HG03378 (cell line): ENCODE measurements at regions not wholly inside any gene's neighbourhood (a gene's known extent, or its start where the extent isn't known, plus 50 kb on each side); places are given as distances from the start of the nearest gene placed in this dataset.

Source experiments
- ATAC-seq: cut with Tn5 transposase; IDR thresholded peaks from one replicate; pipeline ENCODE4 v1.9.1; 2021; ENCODE audit warnings: mild to moderate bottlenecking, moderate library complexity; ENCODE audit not compliant: unreplicated experiment

GRCh38 chr3:117059067-117059955 is 349.7 kb downstream of the TUSC7 start:
- ATAC-seq: no peak

DNA sequence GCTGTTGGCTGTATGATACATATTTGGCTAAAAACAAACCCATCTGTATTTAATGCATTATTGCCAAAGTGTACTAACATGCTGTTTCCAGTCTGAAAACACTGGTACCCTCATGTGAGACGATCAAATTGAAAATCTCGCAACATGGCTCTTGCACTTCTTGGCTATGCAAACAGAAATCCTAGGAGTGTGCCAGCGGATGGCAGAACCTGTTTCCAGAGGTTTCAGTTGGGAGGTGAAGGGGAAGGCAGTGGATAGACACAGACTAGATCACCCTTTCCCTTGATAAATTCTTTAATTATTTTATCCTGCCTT is 350.3 kb downstream of the TUSC7 start:
- no peak for ATAC-seq

- ATAC-seq: no peak
Measured at GRCh38 chr3:117063930-117064329, 354.4 kb downstream of the TUSC7 start.

- ATAC-seq: no peak
Measured at GRCh38 chr3:117068301-117068700, 358.7 kb downstream of the TUSC7 start.

DNA sequence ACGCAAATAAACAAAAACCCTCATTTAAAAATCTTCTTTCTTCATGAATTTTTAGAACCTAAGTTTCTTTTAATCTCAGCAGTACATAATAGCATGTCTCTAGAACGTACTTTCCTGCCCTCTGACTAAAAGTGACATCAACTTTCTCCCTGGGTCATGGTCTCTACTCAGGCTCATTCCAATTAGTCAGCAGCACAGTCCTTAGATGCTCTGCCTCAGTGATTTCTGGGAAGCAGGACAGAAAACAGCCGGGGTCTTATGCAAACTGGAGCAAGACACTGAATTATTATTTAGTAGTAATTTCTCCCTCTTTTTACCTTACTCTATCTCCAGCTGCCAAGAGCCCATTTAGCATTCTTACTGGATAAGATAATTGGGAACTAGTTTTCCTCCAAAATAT is 365.2 kb downstream of the TUSC7 start:
- no peak for ATAC-seq

- no peak for ATAC-seq
Measured at GRCh38 chr3:117079997-117080396, 370.4 kb downstream of the TUSC7 start.

DNA sequence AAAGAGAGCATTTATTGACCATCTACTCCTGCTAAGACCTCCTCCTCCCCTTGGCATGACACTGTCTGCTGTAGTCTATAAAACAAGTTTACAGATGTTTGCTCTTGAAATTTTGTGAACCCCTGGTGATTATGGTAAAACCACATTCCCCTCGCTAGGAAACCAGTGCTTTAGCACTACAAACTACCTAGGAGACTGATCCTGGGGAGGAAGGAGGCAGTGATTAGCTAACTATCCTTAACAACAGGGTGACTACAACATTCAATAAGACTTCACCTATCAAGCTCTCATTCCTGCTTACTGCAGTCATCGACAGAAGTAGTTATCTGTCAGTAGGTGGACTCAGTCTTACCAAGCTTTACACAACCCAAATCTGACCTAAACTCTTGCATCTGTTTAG is 371.3 kb downstream of the TUSC7 start:
- ATAC-seq: no peak

- no peak for ATAC-seq
Measured at GRCh38 chr3:117084277-117084676, 374.7 kb downstream of the TUSC7 start.

DNA sequence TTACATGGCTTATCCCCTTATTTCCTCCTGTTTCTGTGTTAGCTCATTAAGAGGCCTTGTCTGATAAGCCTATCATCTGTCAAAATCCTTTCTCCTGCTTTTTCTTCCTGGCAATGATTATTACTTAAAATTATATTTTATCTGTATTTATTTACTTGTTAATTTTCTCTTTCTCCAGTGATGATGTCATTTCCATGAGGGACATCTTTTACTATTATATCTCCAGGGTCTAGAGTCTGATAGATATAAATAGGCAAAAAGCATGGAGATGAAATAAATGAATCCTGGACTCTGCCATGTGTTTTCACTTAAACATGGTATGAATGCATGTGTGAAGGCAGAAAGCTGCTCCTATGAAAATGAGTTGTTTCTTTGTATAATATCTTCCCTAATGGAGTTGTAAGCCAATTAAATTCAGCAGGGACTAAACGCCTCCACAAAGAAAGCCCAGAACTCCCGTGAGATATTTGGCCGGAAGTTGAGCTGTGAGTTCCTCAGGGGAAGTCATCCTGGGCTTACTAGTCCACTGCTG is 375.2 kb downstream of the TUSC7 start:
- no peak for ATAC-seq

GRCh38 chr3:117091676-117092075 is 382.1 kb downstream of the TUSC7 start:
- ATAC-seq: no peak

- no peak for ATAC-seq
Measured at GRCh38 chr3:117096549-117096948, 387.0 kb downstream of the TUSC7 start.

DNA sequence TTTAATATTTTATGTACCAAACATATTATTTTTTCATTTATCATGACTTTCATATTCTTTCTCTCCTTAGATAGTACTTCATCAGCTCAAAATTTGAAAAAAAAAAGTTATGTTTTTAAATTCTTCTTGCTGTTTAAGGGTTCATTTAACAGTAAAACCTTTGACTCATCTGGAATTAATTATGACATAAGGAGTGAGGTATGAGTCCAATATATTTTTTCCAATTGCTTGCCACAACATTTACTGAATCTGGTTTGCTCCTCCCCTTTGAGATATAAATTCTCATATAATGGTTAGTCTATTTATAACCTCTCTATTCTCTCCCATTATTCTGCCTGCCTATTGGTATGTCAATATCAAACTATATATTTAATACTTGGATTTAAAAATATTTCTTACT is 387.8 kb downstream of the TUSC7 start:
- no peak for ATAC-seq

DNA sequence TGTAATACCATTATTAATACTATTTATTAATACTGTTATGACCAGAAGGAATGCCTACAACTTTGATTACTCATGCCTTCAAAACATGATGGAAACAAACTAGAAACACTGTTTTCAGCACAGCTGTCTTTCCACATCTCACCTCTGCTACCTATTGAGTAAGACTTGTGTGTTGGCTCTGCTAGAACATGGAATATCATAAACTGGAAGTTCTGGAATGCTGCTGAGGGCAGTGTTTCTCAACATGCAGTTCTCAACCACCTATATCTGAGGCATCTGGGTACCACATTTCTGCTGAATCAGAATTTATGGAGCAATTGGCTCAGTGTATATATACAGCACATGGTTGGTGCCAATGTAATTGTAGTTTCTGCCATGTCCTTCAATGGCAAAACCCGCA is 392.1 kb downstream of the TUSC7 start:
- ATAC-seq: no peak

DNA sequence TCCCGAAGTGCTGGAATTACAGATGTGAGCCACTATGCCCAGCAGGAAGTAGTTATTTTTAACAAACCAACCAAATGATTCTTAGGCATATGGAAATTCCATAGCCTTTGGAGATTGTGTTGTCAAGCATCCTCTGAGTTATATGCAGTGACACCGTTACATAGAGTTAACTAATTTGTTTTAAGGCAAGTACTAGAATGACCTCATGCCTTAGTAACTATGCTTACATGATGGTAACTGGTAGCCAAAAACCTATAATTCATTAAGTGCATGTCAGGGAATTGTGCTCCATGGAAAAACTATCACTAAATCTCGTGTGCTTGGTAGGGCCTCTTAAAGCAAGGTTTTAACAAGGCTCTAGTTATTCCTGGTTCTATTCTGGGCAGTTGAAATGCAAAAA is 392.8 kb downstream of the TUSC7 start:
- no peak for ATAC-seq

GRCh38 chr3:117103675-117104074 is 394.1 kb downstream of the TUSC7 start:
- ATAC-seq: no peak

DNA sequence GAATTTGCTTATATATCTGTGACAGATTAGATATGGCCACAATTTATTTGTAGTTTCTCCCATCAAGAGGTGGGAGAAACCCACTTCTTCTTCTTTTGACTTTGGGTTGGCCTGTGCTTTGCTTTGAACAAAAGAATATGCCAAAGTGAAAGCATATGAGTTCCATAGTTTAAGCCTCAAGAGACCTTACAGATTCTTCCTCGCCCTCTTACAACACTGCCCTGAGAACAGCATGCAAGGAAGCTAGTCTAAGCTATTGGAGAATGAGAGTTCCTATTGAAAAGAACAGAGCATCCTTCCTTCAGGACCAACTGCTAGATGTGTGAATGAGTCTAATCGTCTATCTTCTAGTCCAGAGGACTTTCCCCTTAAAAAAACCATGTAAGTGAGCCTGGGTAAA is 394.8 kb downstream of the TUSC7 start:
- no peak for ATAC-seq

DNA sequence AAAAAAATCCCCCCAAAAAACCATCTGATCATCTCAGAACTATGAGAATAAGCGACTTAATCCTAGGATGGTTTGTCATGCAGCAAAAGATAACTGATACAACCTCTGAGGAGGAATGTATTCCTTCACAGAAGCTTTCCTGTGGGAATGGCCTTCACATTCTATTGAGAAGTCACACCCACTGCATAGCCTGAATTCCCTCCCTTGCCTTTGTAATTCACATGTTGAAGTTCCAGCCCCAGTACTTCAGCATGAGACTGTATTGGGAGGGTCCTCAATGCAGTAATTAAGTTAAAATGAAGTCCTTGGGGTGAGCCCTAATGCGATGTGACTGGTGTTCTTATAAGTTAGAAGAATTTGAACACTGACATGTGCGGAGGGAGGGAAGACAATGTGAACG is 395.2 kb downstream of the TUSC7 start:
- ATAC-seq: no peak

GRCh38 chr3:117105686-117106085 is 396.1 kb downstream of the TUSC7 start:
- ATAC-seq: no peak

DNA sequence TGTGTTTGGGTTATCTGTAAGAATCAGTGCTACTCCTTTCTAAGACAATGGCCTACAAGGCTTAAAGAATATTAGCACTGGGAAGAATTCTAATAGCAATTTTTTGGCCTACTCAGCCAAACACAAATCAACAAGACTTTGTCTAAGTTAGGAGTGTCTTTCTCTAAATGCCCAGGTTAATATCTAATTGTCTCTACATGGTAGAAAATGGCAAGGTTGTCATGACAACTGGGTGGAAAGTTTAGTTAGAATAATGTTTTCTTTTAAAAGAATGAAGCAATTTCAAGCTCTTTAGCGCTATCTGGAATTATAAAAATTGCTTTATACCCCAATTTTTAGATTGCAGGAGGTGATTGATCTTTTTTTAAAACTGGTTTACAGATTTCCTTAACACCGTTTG is 396.8 kb downstream of the TUSC7 start:
- ATAC-seq: no peak

DNA sequence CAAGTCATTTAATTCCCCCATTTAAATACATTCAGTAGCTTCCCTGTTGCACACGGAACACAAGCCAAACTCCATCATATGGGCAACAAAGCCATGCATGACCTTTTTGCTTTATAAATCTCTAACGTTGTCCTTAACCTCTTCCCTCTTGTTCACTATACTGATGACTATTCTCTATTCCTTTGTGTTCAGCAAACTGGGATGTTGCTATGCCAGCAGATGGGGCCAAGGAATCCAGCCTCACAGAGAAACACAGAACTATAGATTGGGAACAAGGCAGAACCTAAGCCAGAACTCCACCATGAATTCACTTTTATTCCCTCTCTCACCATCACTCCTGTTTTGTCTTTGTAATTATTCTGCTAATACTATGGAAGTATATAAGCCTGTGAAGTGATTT is 398.4 kb downstream of the TUSC7 start:
- ATAC-seq: no peak

DNA sequence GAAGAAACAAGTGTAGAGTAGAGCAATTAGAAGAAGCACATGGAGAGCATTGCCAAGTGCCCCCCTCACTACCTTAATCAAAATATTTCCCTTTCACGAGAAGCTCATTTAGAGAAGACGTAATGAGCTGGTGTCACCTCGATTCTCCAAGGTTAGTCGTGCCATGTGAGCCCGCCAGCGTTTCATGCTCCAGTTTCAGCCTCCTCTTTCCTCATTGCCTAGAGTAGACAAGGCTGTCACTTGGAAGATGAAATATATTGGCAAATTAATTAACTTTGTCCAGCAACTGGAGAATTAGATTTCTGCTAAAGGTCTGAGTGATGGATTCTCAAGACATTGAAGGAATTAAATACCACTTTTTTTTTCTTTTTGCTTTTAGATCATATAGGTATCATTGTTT is 399.6 kb downstream of the TUSC7 start:
- no peak for ATAC-seq

DNA sequence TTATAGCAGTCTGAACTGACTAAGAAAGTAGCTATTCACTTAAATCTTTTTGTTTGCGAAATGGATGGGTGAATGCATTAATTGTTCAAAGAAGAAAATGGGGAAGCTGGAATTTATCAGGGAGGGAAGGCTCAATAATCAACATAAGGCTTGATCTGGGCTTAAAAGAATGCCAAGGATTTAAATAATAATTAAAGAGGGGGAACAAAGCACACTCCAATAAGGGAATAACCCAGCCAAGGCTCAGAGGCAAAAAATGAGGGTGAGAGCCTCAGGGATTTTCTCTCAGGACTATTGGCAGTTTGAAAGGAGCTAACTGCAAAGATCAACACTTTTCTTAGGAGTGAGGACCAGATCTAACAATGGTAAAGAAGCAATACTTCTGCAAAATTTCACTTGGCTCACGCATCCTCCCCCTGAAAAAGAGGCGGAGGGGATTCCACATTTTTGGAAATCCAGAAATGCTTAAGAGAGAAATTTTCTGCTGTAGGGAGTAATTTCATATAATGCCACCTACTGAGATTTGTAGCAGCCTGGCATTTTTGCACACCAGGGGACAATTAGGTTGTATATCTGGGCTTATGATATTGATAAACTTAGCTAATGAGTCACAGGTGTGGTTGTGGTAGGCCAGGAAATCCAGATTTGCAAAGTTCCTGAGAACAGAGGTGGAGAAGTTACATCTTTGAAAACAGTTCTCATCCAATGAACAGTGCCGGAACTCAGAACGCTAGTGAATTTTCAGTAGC is 405.1 kb downstream of the TUSC7 start:
- no peak for ATAC-seq
